ENCODE measurements at regions not wholly inside any gene's neighbourhood (a gene's known extent, or its start where the extent isn't known, plus 50 kb on each side); places are given as distances from the start of the nearest gene placed in this dataset.

DNA sequence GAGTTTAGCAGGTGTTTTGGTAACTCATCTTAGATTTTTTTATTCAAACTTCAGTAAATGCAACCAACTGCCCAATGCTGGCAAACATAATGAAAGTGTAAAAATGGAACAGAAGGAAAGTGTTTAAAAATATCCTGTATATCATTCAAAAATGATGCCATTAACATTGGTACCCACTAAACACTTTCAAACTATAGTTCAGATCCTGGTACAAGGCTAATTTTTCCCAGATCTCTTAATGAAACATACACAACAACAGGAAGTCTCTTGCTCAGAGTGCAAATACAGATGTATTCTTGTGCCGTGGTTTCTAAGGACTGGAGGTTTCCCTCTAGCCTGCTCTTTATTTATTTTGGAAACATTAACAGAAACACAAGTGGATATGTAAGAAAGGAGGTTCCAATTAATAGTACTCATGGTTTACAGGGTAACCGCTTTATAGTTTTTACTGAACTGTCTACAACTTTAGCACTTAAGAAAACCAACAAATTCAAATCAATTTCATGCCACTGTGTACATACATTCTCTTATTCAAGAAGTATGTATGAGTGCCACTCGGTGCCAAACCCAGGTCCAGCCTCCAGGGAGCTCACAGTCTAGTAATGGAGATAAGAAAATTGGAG, 176.0 kb upstream of the AKR1E2 start:
- TF ChIP-seq, protein P1, sequence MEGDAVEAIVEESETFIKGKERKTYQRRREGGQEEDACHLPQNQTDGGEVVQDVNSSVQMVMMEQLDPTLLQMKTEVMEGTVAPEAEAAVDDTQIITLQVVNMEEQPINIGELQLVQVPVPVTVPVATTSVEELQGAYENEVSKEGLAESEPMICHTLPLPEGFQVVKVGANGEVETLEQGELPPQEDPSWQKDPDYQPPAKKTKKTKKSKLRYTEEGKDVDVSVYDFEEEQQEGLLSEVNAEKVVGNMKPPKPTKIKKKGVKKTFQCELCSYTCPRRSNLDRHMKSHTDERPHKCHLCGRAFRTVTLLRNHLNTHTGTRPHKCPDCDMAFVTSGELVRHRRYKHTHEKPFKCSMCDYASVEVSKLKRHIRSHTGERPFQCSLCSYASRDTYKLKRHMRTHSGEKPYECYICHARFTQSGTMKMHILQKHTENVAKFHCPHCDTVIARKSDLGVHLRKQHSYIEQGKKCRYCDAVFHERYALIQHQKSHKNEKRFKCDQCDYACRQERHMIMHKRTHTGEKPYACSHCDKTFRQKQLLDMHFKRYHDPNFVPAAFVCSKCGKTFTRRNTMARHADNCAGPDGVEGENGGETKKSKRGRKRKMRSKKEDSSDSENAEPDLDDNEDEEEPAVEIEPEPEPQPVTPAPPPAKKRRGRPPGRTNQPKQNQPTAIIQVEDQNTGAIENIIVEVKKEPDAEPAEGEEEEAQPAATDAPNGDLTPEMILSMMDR (IDR thresholded peaks at IDR 0.05): no peak
- TF ChIP-seq POLR2A (IDR thresholded peaks at IDR 0.05) (no peak), EP300 (IDR thresholded peaks at IDR 0.05) (no peak)
